H9 (cell line): ENCODE measurements at regions not wholly inside any gene's neighbourhood (a gene's known extent, or its start where the extent isn't known, plus 50 kb on each side); places are given as distances from the start of the nearest gene placed in this dataset.

Experiments
- DNase-seq: peaks from one replicate; pipeline ENCODE4 v3.0.0-alpha.2; 2017
- H2AFZ ChIP-seq: one replicate; pipeline ENCODE4 v1.6.1; 2013; ENCODE audit warnings: mild to moderate bottlenecking, low read length, control low read depth, moderate library complexity
- H2AK5ac ChIP-seq: 2 replicates; pipeline ENCODE4 v1.6.1; 2013; ENCODE audit warnings: low read length, control low read depth, mixed read lengths; ENCODE audit not compliant: insufficient read length
- H2BK120ac ChIP-seq: one replicate; pipeline ENCODE4 v1.6.1; 2013; ENCODE audit warnings: low read depth, mild to moderate bottlenecking, low read length, control low read depth, inconsistent platforms; ENCODE audit not compliant: poor library complexity, severe bottlenecking
- H2BK12ac ChIP-seq: 2 replicates; pipeline ENCODE4 v1.6.1; 2013; ENCODE audit warnings: low read length, control low read depth, mixed read lengths, low read depth; ENCODE audit not compliant: insufficient read length
- H2BK15ac ChIP-seq: 2 replicates; pipeline ENCODE4 v1.6.1; 2013; ENCODE audit warnings: low read depth, low read length, control low read depth
- H2BK20ac ChIP-seq: one replicate; pipeline ENCODE4 v1.6.1; 2013; ENCODE audit warnings: low read depth, mild to moderate bottlenecking, low read length, control low read depth, inconsistent platforms; ENCODE audit not compliant: poor library complexity, severe bottlenecking
- H2BK5ac ChIP-seq: 2 replicates; pipeline ENCODE4 v1.6.1; 2013; ENCODE audit warnings: low read length, control low read depth, mixed read lengths; ENCODE audit not compliant: insufficient read length
- H3K14ac ChIP-seq: 2 replicates; pipeline ENCODE4 v1.6.1; 2013; ENCODE audit warnings: low read length, control low read depth; ENCODE audit not compliant: insufficient read depth
- H3K18ac ChIP-seq: 2 replicates; pipeline ENCODE4 v1.6.1; 2013; ENCODE audit warnings: low read depth, mild to moderate bottlenecking, mixed read lengths, low read length, control low read depth; ENCODE audit not compliant: insufficient read length
- H3K23ac ChIP-seq: 2 replicates; pipeline ENCODE4 v1.6.1; 2013; ENCODE audit warnings: low read length, control low read depth, mixed read lengths, low read depth; ENCODE audit not compliant: insufficient read length
- H3K23me2 ChIP-seq: 2 replicates; pipeline ENCODE4 v1.6.1; 2013; ENCODE audit warnings: low read depth, mild to moderate bottlenecking, mixed read lengths, low read length, control low read depth; ENCODE audit not compliant: insufficient read length, poor library complexity, severe bottlenecking
- H3K27ac ChIP-seq: 2 replicates; pipeline ENCODE4 v1.5.1; 2013; ENCODE audit warnings: low read length, control low read depth, mixed read lengths, low read depth; ENCODE audit not compliant: insufficient read length
- H3K27me3 ChIP-seq: 2 replicates; pipeline ENCODE4 v1.6.1; 2013; ENCODE audit warnings: low read length, control low read depth, inconsistent platforms; ENCODE audit not compliant: insufficient read depth
- H3K4ac ChIP-seq: 2 replicates; pipeline ENCODE4 v1.6.1; 2013; ENCODE audit warnings: low read depth, mild to moderate bottlenecking, control low read depth, inconsistent platforms, low read length, moderate library complexity
- H3K4me1 ChIP-seq: 2 replicates; pipeline ENCODE4 v1.6.1; 2013; ENCODE audit warnings: low read length, control low read depth, inconsistent platforms; ENCODE audit not compliant: insufficient read depth
- H3K4me2 ChIP-seq: 2 replicates; pipeline ENCODE4 v1.6.1; 2013; ENCODE audit warnings: low read length, control low read depth, mixed read lengths; ENCODE audit not compliant: insufficient read length, insufficient read depth
- H3K56ac ChIP-seq: 2 replicates; pipeline ENCODE4 v1.6.1; 2013; ENCODE audit warnings: low read depth, mild to moderate bottlenecking, mixed read lengths, low read length, control low read depth; ENCODE audit not compliant: insufficient read length
- H3K79me1 ChIP-seq: 2 replicates; pipeline ENCODE4 v1.6.1; 2013; ENCODE audit warnings: low read depth, mild to moderate bottlenecking, moderate library complexity, low read length, control low read depth, inconsistent platforms; ENCODE audit not compliant: insufficient read depth, poor library complexity, severe bottlenecking
- H3K79me2 ChIP-seq: 2 replicates; pipeline ENCODE4 v1.6.1; 2013; ENCODE audit warnings: low read length, control low read depth, inconsistent platforms; ENCODE audit not compliant: insufficient read depth
- H3K9ac ChIP-seq: 2 replicates; pipeline ENCODE4 v1.6.1; 2013; ENCODE audit warnings: low read length, control low read depth, mixed read lengths; ENCODE audit not compliant: insufficient read length; ENCODE audit errors: extremely low read depth
- H3K9me3 ChIP-seq: one replicate; pipeline ENCODE4 v1.6.1; 2013; ENCODE audit warnings: low read depth, low read length, inconsistent platforms; ENCODE audit not compliant: control insufficient read depth
- H3T11ph ChIP-seq: one replicate; pipeline ENCODE4 v1.6.1; 2013; ENCODE audit warnings: mild to moderate bottlenecking, low read length, control low read depth, inconsistent platforms
- H4K20me1 ChIP-seq: one replicate; pipeline ENCODE4 v1.6.1; 2013; ENCODE audit not compliant: control insufficient read depth, insufficient read length, insufficient read depth
- H4K5ac ChIP-seq: 2 replicates; pipeline ENCODE4 v1.6.1; 2013; ENCODE audit warnings: low read depth, mild to moderate bottlenecking, mixed read lengths, low read length, control low read depth; ENCODE audit not compliant: insufficient read length
- H4K8ac ChIP-seq: replicated peaks from 2 replicates; pipeline ENCODE4 v1.6.1; 2013; ENCODE audit warnings: low read length, control low read depth, mixed read lengths, low read depth; ENCODE audit not compliant: insufficient read length
- H4K91ac ChIP-seq: 2 replicates; pipeline ENCODE4 v1.6.1; 2013; ENCODE audit warnings: low read depth, mild to moderate bottlenecking, moderate library complexity, mixed read lengths, low read length, control low read depth; ENCODE audit not compliant: insufficient read length
- H3K27ac Mint-ChIP-seq, 3 experiments: 2 replicates in 2 of 3; 3 replicates in 1 of 3; pipeline ENCODE4 v1.8.0; 2020 to 2021; ENCODE audit warnings: mixed read lengths in 3 of 3, mild to moderate bottlenecking in 1 of 3, moderate library complexity in 1 of 3
- H3K27me3 Mint-ChIP-seq: 2 replicates; pipeline ENCODE4 v1.8.0; 2021; ENCODE audit warnings: low read depth, mild to moderate bottlenecking, moderate library complexity, mixed read lengths
- H3K36me3 Mint-ChIP-seq, 3 experiments: 2 replicates in 2 of 3; 3 replicates in 1 of 3; pipeline ENCODE4 v1.8.0; 2020 to 2021; ENCODE audit warnings: low read depth in 3 of 3, mixed read lengths in 3 of 3; ENCODE audit not compliant: insufficient read depth in 1 of 3
- H3K4me1 Mint-ChIP-seq, 2 experiments: 2 replicates each; pipeline ENCODE4 v1.8.0; 2020; ENCODE audit warnings: mixed read lengths in 2 of 2
- H3K4me3 Mint-ChIP-seq, 2 experiments: 2 replicates in 1 of 2; 3 replicates in 1 of 2; pipeline ENCODE4 v1.8.0; 2020 to 2021; ENCODE audit warnings: mild to moderate bottlenecking in 2 of 2, mixed read lengths in 2 of 2, moderate library complexity in 1 of 2
- H3K9me3 Mint-ChIP-seq, 2 experiments: 2 replicates in 1 of 2; 3 replicates in 1 of 2; pipeline ENCODE4 v1.8.0; 2020; ENCODE audit warnings: mild to moderate bottlenecking in 2 of 2, mixed read lengths in 2 of 2, moderate library complexity in 1 of 2
- WGBS: extraction: QIAGEN DNeasy Blood & Tissue Kit; methylation state at CpG from one replicate; pipeline ENCODE4 v1.1.7; 2013; ENCODE audit warnings: missing lambda C conversion rate, low lambda C conversion rate, mixed read lengths; ENCODE audit not compliant: insufficient read length; ENCODE audit errors: extremely low coverage; 5-methylcytosine and 5-hydroxymethylcytosine counted together
- TF ChIP-seq, protein P1 (sequence below): fragments of 200-600 bp; sonication (generic); conservative IDR thresholded peaks from 3 replicates; pipeline ENCODE4 v1.8.0; 2021; ENCODE audit warnings: antibody characterized with exemption, mild to moderate bottlenecking

DNA sequence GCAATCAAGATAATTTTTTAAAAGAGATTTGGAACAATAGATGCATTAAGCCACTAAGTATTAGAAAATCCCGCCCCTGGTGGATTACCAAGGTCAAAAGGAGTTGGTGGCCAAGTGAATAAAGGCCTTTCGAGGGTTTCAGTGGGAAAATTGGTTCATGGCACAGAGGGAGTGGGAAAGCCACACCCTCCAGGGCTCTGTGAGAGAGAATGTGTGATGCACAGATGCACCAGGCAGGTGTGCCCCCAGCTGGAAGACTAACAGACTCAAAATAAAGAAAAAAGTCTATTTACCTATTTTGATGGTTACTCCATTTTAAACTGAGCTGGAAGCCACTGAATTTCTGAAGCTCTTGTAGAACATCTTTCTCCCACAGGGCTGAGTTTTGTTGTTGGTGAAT, 278.0 kb downstream of the DRD1 start:
- no peaks in the 10 kb centered on the region for H3K4me1 Mint-ChIP-seq

More for the DNA sequence above, 278.0 kb downstream of the DRD1 start:
- H3K9me3 ChIP-seq = no peaks in the 10 kb centered on the region
- TF ChIP-seq, protein P1, sequence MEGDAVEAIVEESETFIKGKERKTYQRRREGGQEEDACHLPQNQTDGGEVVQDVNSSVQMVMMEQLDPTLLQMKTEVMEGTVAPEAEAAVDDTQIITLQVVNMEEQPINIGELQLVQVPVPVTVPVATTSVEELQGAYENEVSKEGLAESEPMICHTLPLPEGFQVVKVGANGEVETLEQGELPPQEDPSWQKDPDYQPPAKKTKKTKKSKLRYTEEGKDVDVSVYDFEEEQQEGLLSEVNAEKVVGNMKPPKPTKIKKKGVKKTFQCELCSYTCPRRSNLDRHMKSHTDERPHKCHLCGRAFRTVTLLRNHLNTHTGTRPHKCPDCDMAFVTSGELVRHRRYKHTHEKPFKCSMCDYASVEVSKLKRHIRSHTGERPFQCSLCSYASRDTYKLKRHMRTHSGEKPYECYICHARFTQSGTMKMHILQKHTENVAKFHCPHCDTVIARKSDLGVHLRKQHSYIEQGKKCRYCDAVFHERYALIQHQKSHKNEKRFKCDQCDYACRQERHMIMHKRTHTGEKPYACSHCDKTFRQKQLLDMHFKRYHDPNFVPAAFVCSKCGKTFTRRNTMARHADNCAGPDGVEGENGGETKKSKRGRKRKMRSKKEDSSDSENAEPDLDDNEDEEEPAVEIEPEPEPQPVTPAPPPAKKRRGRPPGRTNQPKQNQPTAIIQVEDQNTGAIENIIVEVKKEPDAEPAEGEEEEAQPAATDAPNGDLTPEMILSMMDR = no peak
- H3K27me3 ChIP-seq = no peaks in the 10 kb centered on the region
- DNase-seq = no peak
- no peak overlapping the region for H3K14ac ChIP-seq
- H3K4me1 ChIP-seq = no peaks in the 10 kb centered on the region
- no peaks in the 10 kb centered on the region for H3K79me2 ChIP-seq
- H3K56ac ChIP-seq = no peak overlapping the region
- no peak overlapping the region for H3K23ac ChIP-seq
- H4K91ac ChIP-seq = no peak overlapping the region
- H3K27ac ChIP-seq = no peak overlapping the region
- Mint-ChIP-seq H3K27ac (no peak overlapping the region), H3K4me3 (no peak overlapping the region), H3K9me3 (no peaks in the 10 kb centered on the region), H3K36me3 (no peaks in the 10 kb centered on the region), H3K27me3 (no peaks in the 10 kb centered on the region)
- no peak overlapping the region for H3K4me2 ChIP-seq
- no peak overlapping the region for H3K4ac ChIP-seq
- no peaks in the 10 kb centered on the region for H4K20me1 ChIP-seq
- H2BK120ac ChIP-seq = no peak overlapping the region
- no peaks in the 10 kb centered on the region for H3K79me1 ChIP-seq
- H3T11ph ChIP-seq = no peak overlapping the region
- no peak overlapping the region for H4K5ac ChIP-seq
- WGBS = no CpG with 5 or more reads among the region's 2 CpGs
- no peak overlapping the region for H2AK5ac ChIP-seq
- no peak overlapping the region for H2BK15ac ChIP-seq
- no peak overlapping the region for H2BK20ac ChIP-seq
- no peak overlapping the region for H3K18ac ChIP-seq
- H3K23me2 ChIP-seq = no peaks in the 10 kb centered on the region
- H2AFZ ChIP-seq = no peak overlapping the region
- no peak overlapping the region for H4K8ac ChIP-seq
- no peak overlapping the region for H2BK12ac ChIP-seq
- no peak overlapping the region for H2BK5ac ChIP-seq
- no peak overlapping the region for H3K9ac ChIP-seq
